GM18868 (cell line): ENCODE measurements at regions not wholly inside any gene's neighbourhood (a gene's known extent, or its start where the extent isn't known, plus 50 kb on each side); places are given as distances from the start of the nearest gene placed in this dataset.
A peak's percentile ranks its signal among the peaks of the same experiment; 100 is the strongest.

Source experiments
- ATAC-seq: cut with Tn5 transposase; IDR thresholded peaks from one replicate; pipeline ENCODE4 v1.9.1; 2021; ENCODE audit warnings: mild to moderate bottlenecking, moderate library complexity; ENCODE audit not compliant: unreplicated experiment

DNA sequence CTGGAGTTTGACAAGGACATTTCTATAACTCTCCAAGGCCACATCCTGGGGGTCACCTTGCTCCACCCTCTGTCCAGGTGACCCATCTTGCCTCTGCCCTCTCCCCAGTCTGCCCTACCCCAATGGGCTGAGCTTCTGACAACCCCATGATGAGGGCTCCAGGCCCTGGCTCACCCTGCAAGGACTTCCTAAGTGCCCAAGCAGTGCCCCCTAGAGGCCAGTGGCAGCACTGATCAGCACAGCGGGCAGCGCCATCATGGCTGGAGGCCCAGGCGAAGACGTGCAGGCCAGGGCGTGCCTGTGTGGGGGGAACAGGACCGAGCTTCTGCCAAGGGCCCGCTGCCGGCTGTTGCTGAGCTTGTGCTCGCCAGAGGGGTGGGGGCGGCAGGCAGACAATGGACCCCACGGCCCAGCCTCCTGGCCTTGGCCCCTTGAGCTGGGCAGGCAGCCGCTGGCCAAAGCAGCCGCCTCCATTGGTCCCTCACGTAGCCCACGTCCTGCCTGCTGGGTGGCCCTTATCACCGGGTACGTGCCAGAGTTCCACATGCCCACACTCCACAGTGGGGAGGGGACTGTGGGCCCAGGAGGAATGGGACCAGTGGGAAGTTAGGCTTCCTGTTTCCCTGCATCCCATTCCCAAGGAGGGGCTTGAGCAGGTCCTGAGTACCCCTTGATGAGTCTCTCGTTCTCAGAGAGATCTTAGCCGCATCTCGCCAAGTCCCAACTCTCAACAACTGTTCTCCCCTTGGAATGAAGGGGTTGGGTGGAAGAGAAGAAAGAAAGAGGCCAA, 64.3 kb downstream of the MRPL14 start:
- ATAC-seq, result no peak

DNA sequence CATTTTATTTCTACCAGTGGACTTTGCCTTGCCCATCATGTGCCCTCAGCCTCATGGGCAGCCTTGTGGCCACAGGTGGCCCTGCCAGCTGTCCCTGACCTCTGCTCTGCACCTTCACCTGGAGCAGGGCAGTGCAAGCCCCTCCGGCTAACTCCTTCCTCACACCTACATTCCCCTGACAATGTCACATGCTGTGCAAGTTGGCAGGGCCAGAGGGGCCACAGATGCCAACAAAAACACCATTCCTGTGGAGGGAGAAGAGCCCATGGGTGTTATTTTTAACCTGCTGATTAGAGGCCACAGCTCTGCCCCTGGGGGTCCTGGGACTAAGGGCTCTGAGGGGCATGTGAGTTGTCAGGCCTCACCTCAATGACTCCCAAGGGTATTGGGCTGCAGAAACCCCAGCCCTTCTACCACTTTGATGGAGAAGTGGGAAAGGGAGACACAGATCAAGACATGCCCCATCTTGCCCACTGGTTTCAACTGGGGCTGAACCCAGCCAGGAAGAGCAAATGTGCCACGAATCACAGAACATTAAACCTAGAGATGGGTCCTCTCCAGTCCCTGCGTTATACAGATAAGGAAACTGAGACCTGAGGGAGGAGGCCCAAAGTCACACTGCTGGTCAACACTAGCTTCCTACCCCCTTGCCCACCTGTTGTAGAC, 65.0 kb downstream of the MRPL14 start:
- ATAC-seq, result no peak

DNA sequence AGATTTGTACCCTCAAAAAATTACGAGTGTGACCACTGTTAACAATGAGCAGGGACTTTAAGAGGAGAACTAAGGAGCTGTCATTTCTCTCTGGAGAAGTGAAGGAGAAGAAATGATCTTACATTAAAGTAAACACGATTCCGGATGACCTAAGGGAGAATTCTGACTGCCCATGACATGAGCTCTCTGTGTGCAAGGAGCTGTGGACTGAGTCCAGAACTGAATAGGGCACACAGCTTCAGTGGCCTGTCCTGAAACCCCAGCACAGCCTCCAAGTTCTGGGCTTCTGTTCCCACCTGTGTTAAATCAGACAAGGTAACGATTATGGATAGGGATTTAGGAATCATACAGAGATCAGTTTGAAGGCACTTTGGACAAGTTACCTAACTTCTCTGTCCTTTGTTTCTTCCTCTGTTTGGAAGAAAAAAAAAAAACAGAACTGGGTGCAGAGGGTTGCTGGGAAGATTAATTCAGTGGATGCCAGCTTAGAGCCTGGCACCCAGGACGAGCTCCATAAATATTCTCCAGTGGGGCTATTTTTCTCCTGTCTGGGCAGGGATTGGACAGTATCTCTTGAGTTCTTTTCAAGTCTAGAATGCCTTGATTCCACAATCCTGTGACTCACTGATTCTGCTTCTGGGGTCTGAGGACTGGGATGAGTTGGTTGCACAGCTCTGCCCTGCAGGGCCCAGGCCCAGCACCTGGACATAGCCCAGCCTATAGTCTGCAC, 65.7 kb downstream of the MRPL14 start:
- ATAC-seq, result no peak

DNA sequence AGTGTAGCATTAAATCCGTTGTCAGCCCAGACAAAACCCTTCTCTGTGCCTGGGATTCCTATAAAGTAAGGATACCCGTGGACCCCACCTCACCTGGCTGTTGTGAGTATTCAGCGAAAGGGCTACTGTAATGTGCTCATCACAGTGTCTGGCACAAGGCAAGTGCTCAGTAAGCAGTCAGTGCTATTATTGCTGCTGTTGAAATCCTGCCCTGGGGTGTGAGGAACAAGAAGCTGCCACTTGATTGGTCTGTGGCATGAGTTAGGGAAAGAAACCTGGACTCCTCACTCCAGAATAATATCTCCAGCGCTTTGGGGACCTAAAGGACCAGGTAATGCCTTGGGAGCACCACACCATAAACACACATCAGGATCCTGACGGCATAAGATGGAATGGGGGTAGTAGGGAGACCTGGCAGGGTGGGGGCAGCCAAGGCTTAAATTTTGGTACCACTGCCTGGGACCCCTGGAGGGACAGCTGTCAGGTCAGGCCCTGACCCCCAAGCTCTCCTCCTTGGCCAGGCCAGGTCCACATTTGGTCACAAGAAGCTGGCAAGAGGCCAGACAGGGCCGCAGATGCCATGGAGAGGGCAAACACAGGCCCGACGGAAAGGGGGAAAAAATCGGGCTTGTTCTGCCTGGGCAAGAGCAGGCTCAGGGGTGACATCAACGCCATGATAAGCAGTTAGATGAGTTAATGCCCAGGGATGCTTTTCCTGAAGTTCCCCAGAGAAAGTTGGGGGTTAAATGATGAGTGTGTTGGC, 66.5 kb downstream of the MRPL14 start:
- no peak for ATAC-seq

DNA sequence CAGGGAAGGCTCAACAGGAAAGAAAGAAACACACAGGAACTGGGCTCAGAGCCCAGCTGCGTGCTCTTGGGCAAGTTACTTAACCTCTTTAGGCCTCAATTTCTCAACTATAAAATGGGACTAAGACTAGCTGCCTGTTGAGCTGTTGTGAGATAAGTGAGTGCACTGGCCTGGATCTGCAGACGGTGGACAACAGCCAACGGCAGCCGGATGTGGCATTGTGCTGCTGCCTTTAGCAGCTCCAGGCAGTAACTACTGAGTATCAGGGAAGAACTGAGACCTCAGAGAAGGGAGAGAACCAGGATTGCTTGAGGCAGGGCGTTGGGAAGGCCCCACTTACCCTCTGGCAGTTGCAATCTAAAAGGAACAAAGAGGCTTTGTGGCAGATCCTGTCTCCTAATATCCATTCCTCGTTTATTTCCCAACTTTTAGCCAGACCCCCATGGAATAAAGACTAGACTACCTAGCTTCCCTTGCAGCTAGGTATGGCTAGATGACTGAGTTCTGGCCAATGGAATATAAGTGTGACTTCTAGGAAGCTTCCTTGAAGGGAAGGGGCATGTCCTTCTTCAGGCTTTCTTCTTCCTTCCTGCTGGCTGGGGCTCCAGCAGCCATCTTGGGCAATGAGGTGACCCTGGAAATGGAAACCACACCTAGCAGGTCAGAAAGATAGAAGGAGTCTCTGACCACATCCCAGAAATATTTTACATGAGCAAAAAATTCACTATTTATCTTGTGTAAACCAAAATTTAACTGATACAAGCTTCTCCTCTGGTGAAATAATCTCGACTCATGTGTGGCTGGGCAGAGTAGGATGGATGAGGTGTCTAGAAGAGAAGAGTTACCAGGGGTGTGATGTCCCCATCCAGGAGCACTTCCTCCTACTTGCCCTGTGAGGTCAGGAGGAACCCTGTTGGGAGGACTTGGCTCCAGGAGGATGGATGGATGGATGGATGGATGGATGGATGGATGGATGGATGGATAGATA, 67.6 kb downstream of the MRPL14 start:
- ATAC-seq, result no peak

DNA sequence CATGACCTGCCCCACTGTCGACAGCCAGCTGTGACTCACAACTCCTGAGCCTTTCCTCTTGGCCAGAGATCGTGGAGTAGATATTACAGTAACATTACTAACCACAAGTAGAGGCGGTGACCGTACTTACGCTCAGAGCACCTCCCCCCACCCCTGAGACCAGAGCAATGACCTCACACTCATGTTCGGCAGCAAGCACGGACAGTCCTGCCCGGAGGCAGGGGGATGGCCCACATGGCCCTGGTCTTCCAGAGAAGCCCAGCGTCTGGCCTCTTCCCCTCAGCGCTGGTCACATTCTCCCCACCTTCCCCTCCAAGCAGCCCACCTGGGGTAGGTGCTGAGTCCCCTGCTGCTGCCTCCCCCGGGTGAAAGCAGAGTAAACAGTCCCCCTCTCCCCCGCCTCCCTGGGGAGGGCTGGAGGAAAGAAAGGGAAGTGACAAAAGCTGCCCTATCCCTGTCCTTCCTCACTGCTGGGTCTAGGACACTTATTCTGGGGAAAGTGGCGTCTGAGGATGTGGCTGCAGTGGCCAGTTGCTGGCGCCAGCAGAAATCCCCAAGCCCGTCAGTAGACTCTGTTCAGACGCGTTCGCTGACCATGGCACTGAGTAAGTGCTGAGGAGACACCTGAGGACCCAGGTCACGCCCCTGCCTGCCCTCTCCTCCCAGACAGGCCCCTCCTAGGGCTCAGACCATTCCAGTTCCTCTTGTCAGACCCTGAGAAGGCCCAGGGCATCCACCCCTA, 68.5 kb downstream of the MRPL14 start:
- ATAC-seq, result peak; percentile 74

DNA sequence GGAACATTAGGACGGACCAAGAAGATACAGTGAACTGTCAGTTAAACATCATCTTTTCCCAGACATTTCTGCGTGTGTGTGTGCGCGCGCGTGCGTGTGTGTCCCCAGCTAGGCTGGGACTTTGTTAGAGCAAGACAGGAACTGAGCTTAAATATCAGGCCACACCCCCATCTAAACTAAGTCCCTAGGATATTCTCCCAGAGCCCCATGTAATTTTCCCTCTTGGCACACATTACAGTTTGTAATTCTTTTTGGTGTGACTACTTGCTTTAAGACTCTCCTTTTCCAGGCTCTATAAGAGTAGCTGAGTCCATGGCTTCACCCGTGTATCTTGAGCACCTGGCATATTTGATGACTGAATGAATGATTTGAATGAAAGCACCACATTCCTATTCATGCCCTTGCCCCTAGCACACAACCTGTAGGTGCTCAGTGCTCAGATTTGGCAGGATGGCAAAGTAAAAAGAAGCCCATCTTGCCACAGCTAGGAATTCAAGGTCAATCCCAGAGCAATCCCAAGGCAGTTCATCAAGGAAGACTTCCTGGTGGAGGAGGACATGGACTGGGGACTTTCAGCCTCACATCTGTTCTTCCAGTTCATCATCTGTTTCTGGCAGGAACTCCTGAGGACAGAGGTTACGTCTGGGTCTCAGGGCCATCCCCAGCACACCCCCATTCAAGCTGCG, 69.2 kb downstream of the MRPL14 start:
- ATAC-seq, result no peak

DNA sequence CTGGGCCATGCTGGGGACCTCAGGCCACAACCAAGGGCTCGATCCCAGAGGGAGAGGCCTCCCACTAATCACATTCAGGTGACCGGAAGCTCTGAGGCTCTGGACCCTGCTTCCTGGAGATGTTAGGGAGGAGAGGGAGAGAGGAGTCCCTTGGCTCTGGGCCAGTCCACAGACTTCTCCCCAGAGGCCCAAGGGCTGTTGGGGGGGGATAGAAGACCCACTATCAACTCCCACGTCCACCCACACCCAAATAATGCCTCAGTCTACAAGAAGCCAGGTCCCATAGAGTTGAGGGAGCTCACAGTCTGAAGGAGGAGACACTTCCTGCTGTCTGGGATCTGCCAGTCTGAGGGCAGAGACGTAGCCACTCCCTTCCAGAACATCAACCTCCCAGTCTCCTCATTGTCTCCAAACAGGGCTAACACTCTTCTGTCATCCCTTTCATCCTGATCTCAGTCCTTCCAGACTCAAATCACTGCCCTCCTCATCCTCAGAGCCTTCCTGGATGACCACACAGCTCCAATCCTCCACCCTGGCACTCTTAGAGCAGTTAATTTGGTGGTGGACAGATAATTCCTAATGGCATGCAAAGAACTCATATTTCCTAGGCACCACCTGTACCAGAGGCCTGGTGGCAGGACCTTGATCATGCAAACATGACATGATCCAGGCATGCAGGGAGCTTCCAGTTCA, 69.9 kb downstream of the MRPL14 start:
- no peak for ATAC-seq

DNA sequence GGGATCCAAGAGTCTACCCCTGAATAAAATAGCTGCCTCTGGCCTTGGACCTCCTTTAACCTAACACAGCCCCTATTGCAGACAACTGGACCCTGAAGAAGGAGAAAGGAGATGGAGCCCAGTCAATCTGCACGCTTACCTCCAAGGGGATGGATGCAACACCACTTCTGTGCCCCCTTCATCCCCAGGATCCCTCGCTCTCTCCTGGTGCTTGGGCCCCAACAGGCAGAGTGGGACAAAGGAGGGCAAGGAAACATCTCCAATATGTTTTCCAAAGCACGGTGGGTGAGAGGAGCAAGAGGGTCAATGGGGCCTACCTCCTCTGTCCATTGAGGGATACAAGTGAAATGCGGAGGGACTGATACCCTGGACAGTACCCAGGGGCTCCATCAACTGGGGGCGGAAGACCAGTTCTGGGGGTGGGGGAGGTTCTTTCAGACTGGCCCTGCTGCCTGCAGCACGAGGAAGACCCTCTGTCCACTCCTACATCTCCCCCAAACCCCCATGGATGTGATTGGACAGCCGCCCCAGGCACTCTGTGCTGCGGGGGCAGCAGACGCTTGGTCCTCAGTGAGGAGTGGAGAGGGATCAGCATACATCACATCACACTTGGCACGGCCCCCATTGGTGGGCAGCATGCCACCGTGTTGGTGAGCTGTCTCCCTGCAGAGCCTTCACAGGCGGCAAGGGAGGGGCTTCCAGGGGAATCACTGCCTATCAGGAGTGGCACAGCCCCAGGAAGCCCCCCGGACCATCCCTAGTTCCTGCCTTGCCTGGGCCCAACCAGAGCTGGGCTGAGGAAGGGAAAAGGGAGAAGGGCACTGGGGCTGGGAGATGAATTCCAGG, 70.6 kb downstream of the MRPL14 start:
- no peak for ATAC-seq

DNA sequence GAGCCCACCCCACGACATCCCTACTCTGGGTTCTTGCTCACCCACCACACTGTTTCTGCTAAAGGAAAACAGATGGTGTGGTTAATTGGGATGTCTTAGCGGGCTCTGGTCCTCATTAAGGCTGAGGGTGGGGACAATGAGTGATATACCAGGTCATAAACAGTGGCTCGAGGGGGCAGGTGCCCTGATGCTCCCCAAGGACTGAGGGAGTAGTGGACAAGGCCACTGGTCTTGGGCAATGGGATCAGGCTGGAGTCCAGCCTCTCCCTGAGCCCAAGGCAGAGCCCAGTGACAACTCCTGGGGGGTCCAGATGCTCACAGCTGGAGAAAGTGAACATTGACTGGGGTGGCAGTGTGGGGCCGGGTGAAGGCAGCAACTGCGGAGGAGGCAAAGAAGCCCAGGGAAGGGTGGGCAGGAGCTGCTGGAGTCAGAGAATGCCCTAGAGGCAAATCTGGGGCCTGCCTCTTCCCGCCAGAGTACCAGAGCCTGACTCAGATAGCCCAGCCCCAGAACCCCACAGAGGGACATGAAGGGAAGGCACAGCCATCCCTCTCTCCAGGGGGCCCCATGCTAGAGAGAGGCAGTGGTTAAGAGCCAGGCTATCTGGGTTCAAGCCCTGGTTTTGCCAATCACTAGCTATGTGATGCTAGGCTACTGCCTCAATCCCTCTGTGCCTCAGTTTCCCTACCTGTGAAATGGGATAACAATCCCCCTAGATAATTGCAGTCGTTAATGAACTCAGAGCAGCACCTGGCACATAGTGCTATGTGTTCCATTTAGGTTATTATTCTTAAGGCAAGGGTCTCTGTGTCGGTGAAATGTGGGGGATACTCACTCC, 72.3 kb downstream of the MRPL14 start:
- ATAC-seq, result no peak

DNA sequence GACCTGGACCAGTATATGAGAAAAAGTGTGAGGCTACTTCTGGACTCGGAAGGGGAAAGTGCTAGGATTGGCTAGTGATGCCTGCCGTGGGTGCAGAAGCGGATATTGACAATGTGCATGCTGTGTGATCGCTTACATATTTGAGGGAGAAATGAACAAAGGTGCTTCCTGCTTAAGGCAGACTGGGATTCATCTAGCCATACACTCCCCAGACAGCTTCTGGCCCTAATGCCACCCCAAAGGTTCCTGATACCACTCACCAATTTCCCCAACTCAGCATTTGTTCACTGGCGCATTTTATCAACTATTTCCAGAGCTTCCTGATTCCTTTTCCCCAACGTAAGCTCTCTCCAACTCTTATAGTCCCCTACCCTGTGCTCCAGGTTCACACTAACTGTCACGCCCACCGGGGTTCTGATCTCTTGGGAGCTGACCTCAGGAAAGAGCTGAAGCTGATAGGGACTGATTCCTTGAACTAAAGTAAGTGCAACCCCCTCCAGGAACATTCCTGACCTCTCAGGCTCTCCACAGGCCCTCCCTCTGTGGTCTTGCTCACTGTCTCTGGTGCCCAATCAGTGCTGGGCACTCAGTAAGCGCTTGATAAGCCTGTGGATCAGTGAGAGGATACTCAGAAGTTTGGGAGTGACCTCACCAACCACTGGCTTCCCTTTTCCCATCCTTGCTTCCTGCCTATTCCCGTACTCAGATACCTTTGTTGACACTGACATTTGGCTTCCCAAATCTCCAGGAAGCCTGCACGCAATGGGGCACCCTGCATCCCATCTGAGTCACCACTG, 73.3 kb downstream of the MRPL14 start:
- ATAC-seq, result no peak

DNA sequence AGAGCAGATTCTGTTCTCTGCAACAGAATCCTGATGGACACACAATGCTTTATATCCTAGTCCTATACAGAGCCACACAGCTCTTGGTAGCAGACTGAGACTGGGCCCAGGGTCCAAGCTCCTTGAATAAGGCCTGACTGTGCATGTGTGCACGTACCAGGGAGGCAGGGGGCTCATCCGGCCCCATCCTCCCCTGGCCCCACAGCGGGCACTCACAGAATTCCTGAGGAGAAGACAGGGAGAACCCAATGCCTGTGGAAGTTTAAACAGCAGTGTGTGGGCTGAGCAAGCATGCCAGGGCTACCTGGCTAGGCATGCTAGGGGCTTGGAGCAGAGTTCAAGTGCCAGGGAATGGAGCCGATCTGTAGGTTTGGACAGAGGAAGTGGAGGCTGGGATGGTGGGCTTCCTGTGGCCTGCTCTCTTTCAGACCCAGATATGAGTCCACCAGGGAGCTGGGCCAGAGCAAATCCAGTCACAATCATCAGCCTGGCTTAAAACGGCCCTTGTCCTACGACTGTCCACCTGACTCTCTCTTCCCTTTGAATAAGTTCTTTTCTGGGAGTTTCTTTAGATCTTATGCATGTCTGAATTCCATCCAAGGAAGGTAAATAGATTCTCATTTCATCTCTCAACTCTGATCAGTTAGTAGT, 74.0 kb downstream of the MRPL14 start:
- no peak for ATAC-seq

DNA sequence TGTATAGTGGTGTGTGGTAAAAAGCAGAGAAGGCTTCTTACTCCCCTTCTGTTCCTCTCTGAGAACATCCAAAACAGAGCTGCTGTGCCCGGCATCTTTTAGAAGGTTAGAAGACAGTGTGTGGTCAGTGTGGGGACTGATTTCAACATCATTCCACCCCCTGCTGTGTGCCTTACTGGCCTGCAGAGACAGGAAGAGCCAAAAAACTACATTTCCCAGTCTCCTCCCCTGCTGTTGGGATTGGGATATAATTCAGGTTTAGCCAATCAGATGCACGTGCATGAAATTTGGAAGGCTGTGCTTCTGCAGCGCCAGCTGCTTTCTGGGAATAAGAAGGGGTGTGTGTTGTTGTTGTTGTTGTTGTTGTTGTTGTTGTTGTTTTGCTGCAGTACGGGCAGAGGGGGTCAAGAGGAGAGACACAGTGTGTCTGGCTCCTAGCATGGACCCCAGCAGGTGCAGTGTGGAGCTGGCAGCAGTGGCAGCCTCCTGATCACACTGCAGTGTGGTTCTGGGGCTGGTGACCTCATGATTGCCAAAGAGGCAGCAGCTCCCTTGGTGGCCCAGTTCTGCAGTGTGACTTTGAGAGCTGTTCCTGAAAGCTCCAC, 74.7 kb downstream of the MRPL14 start:
- ATAC-seq, result no peak

DNA sequence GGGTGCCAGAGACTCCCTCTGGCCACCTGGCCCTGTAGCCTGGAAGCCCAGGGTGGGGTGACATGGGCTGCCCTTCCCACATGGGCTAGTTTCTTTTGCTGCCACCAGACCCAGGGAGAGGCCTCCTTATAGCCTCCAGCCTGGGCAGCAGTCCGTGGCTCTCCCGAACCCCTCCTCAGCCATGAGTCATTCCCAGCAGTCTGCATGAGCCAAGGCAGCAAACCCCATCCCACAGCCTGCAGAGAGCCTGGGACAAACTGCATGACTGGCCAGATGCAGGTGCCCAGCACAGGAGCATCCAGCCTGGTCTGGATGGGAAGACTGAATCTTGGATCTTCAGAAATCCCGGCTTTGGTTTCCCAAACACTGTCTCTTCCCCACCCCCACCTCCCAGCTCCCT, 75.7 kb downstream of the MRPL14 start:
- ATAC-seq, result no peak
